ENCODE measurements at regions not wholly inside any gene's neighbourhood (a gene's known extent, or its start where the extent isn't known, plus 50 kb on each side); places are given as distances from the start of the nearest gene placed in this dataset.

DNA sequence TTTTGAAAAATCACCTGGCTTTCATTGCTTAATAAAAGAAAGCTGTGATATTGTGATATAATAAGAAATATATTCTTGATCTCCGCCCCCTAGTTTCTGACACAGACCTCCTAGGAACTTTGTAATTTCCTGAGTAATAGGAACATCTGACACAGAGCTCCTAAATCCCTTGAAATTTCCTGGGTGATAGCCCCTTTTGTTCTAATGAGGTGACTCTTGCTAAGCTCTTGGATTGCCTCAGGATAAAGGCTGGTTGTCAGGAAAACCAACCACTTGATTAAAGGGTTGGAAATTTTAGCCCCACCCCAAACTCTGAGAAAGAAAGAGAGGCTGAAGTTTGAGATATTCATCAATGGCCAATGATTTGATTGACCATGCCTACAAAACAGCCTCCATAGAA lies 326.4 kb upstream of the KIF2B start:
- TF ChIP-seq, protein P1, sequence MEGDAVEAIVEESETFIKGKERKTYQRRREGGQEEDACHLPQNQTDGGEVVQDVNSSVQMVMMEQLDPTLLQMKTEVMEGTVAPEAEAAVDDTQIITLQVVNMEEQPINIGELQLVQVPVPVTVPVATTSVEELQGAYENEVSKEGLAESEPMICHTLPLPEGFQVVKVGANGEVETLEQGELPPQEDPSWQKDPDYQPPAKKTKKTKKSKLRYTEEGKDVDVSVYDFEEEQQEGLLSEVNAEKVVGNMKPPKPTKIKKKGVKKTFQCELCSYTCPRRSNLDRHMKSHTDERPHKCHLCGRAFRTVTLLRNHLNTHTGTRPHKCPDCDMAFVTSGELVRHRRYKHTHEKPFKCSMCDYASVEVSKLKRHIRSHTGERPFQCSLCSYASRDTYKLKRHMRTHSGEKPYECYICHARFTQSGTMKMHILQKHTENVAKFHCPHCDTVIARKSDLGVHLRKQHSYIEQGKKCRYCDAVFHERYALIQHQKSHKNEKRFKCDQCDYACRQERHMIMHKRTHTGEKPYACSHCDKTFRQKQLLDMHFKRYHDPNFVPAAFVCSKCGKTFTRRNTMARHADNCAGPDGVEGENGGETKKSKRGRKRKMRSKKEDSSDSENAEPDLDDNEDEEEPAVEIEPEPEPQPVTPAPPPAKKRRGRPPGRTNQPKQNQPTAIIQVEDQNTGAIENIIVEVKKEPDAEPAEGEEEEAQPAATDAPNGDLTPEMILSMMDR (IDR thresholded peaks at IDR 0.05), result no peak
- TF ChIP-seq POLR2A (IDR thresholded peaks at IDR 0.05), result no peak

All from esophagus squamous epithelium (tissue), 4 donors.